K562 (cell line): ENCODE measurements at regions not wholly inside any gene's neighbourhood (a gene's known extent, or its start where the extent isn't known, plus 50 kb on each side); places are given as distances from the start of the nearest gene placed in this dataset.

ENCODE experiments used
- ATAC-seq: fragments of 200-7000 bp; cut with Tn5 transposase; 3 replicates; pipeline ENCODE4 v1.9.1; 2020; ENCODE audit warnings: moderate library complexity
- BruUV-seq: library from RNA; stranded (reverse); fragments of 400-500 nt; replicated peaks from 2 replicates; lab custom pipeline; 2021; lab: Mats Ljungman, UMichigan
- CTCF ChIA-PET: fragments of 300-600 bp; formaldehyde crosslinking; extraction: SDS; loops from one replicate; lab custom pipeline; 2021; ENCODE audit warnings: low intra/inter-chr PET ratio; lab: Yijun Ruan, JAX
- POLR2A ChIA-PET: fragments of 300-600, 350-650 bp; sonication (Branson Sonifier 250); formaldehyde crosslinking; extraction: SDS; loops from one replicate; lab custom pipeline; 2021; ENCODE audit warnings: antibody characterized with exemption, inconsistent platforms; lab: Yijun Ruan, JAX
- DNase-seq, 4 experiments: peaks; one replicate each; pipeline versions ENCODE4 v3.0.0 to v3.0.0-alpha.2; 2011 to 2018; ENCODE audit warnings: low spot score in 3 of 4, mixed read lengths in 3 of 4; ENCODE audit errors: extremely low read depth in 1 of 4
- FAIRE-seq: peaks from 2 replicates; lab custom pipeline; 2011; peaks lifted over from hg19 to GRCh38; lab: Jason Lieb, UNC
- H2AFZ ChIP-seq: 2 replicates; pipeline ENCODE4 v1.6.0; 2011; ENCODE audit warnings: low read depth, low read length, control low read depth, inconsistent platforms
- H3K27ac ChIP-seq: fragments of 200-600 bp; 3 replicates; pipeline ENCODE4 v1.8.0; 2011; ENCODE audit warnings: low read depth, mild to moderate bottlenecking, control low read depth, inconsistent platforms, low read length, moderate library complexity, mixed read lengths; ENCODE audit errors: extremely low read depth
- H3K27me3 ChIP-seq, 2 experiments: fragments of 300-600 bp in 1 of 2; 2 replicates in 1 of 2; 3 replicates in 1 of 2; pipeline versions ENCODE4 v1.6.0 to v1.8.0; 2011; ENCODE audit warnings: inconsistent platforms in 2 of 2, low read length in 2 of 2, mild to moderate bottlenecking in 1 of 2, mixed read lengths in 1 of 2, moderate library complexity in 1 of 2; ENCODE audit not compliant: control insufficient read depth in 2 of 2, insufficient read depth in 2 of 2
- H3K36me3 ChIP-seq: fragments of 300-600 bp; 3 replicates; pipeline ENCODE4 v1.8.0; 2011; ENCODE audit warnings: mild to moderate bottlenecking, low read length, inconsistent platforms; ENCODE audit not compliant: control insufficient read depth, insufficient read depth
- H3K4me1 ChIP-seq, 2 experiments: fragments of 200-600 bp in 1 of 2; replicated peaks in 1 of 2; 2 replicates in 1 of 2; 3 replicates in 1 of 2; pipeline versions ENCODE4 v1.5.1 to v1.8.0; 2011; ENCODE audit warnings: inconsistent platforms in 2 of 2, low read length in 2 of 2, mild to moderate bottlenecking in 1 of 2, mixed read lengths in 1 of 2, moderate library complexity in 1 of 2; ENCODE audit not compliant: control insufficient read depth in 2 of 2, insufficient read depth in 2 of 2
- H3K4me2 ChIP-seq: 2 replicates; pipeline ENCODE4 v1.6.1; 2011; ENCODE audit warnings: low read length, control low read depth, inconsistent platforms, mixed read lengths; ENCODE audit not compliant: insufficient read depth
- H3K4me3 ChIP-seq: fragments of 200-600 bp; sonication (generic), shearing (Covaris generic); 2 replicates; pipeline ENCODE4 v1.5.1; 2016; ENCODE audit warnings: control low read depth, inconsistent platforms
- H3K79me2 ChIP-seq: fragments of 200-600 bp; 3 replicates; pipeline ENCODE4 v1.8.0; 2011; ENCODE audit warnings: low read length, inconsistent platforms; ENCODE audit not compliant: control insufficient read depth, insufficient read depth
- H3K9ac ChIP-seq, 2 experiments: 2 replicates each; pipeline versions ENCODE4 v1.6.0 to v1.6.1; 2011; ENCODE audit warnings: low read depth in 2 of 2, low read length in 2 of 2, control low read depth in 1 of 2, inconsistent platforms in 1 of 2, mild to moderate bottlenecking in 1 of 2, mixed read lengths in 1 of 2; ENCODE audit not compliant: insufficient read depth in 1 of 2
- H3K9me1 ChIP-seq: one replicate; pipeline ENCODE4 v1.6.0; 2011; ENCODE audit warnings: inconsistent platforms, mild to moderate bottlenecking, low read length, moderate library complexity; ENCODE audit not compliant: control insufficient read depth, insufficient read depth
- H3K9me3 ChIP-seq: replicated peaks from 2 replicates; pipeline ENCODE4 v1.5.1; 2011; ENCODE audit warnings: low read depth, low read length, inconsistent platforms; ENCODE audit not compliant: control insufficient read depth, insufficient read depth
- H4K20me1 ChIP-seq: replicated peaks from 2 replicates; pipeline ENCODE4 v1.6.1; 2011; ENCODE audit warnings: low read length, inconsistent platforms, mixed read lengths; ENCODE audit not compliant: control insufficient read depth, insufficient read depth
- DIDO1 ChIP-seq: fragments of 450-650 bp; IDR thresholded peaks from 2 replicates; pipeline ENCODE4 v1.6.1; 2016; ENCODE audit warnings: low read depth, missing biosample characterization, missing genetic modification characterization
- E2F1 ChIP-seq: sonication (generic); formaldehyde crosslinking; IDR thresholded peaks from 2 replicates; pipeline ENCODE4 v1.8.1; 2023; ENCODE audit warnings: mild to moderate bottlenecking, missing genetic modification reagents, moderate library complexity
- ETS2 ChIP-seq: IDR thresholded peaks from 2 replicates; pipeline ENCODE4 v1.6.1; 2016; ENCODE audit warnings: borderline replicate concordance, missing genetic modification characterization, mild to moderate bottlenecking, moderate library complexity, missing compliant biosample characterization; ENCODE audit not compliant: poor library complexity, severe bottlenecking
- FOXK2 ChIP-seq, 2 experiments: fragments of 450-650 bp; IDR thresholded peaks in 1 of 2; conservative IDR thresholded peaks in 1 of 2; 2 replicates each; pipeline ENCODE4 v1.6.1; 2016; ENCODE audit warnings: low read depth in 2 of 2, mild to moderate bottlenecking in 1 of 2
- GTF2E2 ChIP-seq: fragments of 200-800 bp; sonication (Bioruptor generic); IDR thresholded peaks from 2 replicates; pipeline ENCODE4 v1.6.1; 2016; ENCODE audit warnings: missing genetic modification characterization, missing compliant biosample characterization
- HMGXB4 ChIP-seq: sonication (generic); formaldehyde crosslinking; IDR thresholded peaks from 2 replicates; pipeline ENCODE4 v1.8.1; 2023; ENCODE audit warnings: mild to moderate bottlenecking, missing genetic modification reagents
- KLF1 ChIP-seq: fragments of 450-650 bp; IDR thresholded peaks from 2 replicates; pipeline ENCODE4 v1.6.1; 2016; ENCODE audit warnings: missing genetic modification characterization, missing compliant biosample characterization
- NR2C1 ChIP-seq, 2 experiments: fragments of 450-650 bp; IDR thresholded peaks; 2 replicates each; pipeline ENCODE4 v1.6.1; 2017; ENCODE audit warnings: mild to moderate bottlenecking in 2 of 2, antibody characterized with exemption in 1 of 2, inconsistent platforms in 1 of 2, missing compliant biosample characterization in 1 of 2, missing genetic modification characterization in 1 of 2
- PRMT5 ChIP-seq: sonication (generic); formaldehyde crosslinking; IDR thresholded peaks from 2 replicates; pipeline ENCODE4 v1.5.0; 2020; ENCODE audit warnings: missing genetic modification reagents
- ZNF592 ChIP-seq: fragments of 450-650 bp; IDR thresholded peaks from 2 replicates; pipeline ENCODE4 v1.6.1; 2017; ENCODE audit warnings: antibody characterized with exemption, mild to moderate bottlenecking
- WGBS: fragments of 100-300 bp; shearing (Covaris generic); methylation state at CpG from one replicate; pipeline ENCODE4 v1.1.6; 2016; ENCODE audit warnings: low coverage, mixed read lengths; ENCODE audit not compliant: insufficient coverage; ENCODE audit errors: missing lambda C conversion rate; 5-methylcytosine and 5-hydroxymethylcytosine counted together
- in situ Hi-C: fragments of 300-500 bp; cut with MboI; formaldehyde crosslinking; loops from 4 replicates; pipeline ENCODE4 v1.15.0; 2018; ENCODE audit warnings: inconsistent platforms, mixed read lengths
- intact Hi-C: fragments of 100-400 bp; cut with micrococcal nuclease; formaldehyde crosslinking; loops from 2 replicates; pipeline ENCODE4 v1.14.2; 2022

- TF ChIP-seq HMGXB4 (CRISPR knock-in tag) = no peak
- TF ChIP-seq NR2C1 (IDR thresholded peaks at IDR 0.05) = no peak
- TF ChIP-seq NR2C1 (tag; IDR thresholded peaks at IDR 0.05) = no peak
- no peak for TF ChIP-seq KLF1 (tag)
- no peak for TF ChIP-seq DIDO1
- no peak for TF ChIP-seq FOXK2 (conservative IDR thresholded peaks at IDR 0.05 in 1 of 2, IDR thresholded peaks at IDR 0.05 in 1 of 2; ENCODE audit: low read depth in 2 of 2)
- no peak for TF ChIP-seq GTF2E2 (tag)
- TF ChIP-seq ETS2 = no peak
- TF ChIP-seq, all 486 proteins: peak for 0
Measured at GRCh38 chr11:37572491-37573171, 974.6 kb upstream of the RAG2 start (continued).

GRCh38 chr11:37571246-37571645 is 973.2 kb upstream of the RAG2 start:
- no peaks in the 10 kb centered on the region for H3K27me3 ChIP-seq
- H4K20me1 ChIP-seq = no peaks in the 10 kb centered on the region
- BruUV-seq = no TSS peak
- H3K9ac ChIP-seq = no peak overlapping the region
- H3K9me3 ChIP-seq = no peaks in the 10 kb centered on the region
- 0% methylated on average over 2 of the region's 2 CpGs for WGBS
- no peaks in the 10 kb centered on the region for H3K9me1 ChIP-seq
- H3K36me3 ChIP-seq = no peaks in the 10 kb centered on the region
- no peak overlapping the region for H3K4me2 ChIP-seq
- in situ Hi-C loops = no loop called here
- POLR2A ChIA-PET = no interaction called here
- no peak overlapping the region for H3K4me3 ChIP-seq
- CTCF ChIA-PET = no interaction called here
- intact Hi-C loops = no loop called here
- ATAC-seq (no peak), FAIRE-seq (no peak), DNase-seq (no peak)
- no peak overlapping the region for H2AFZ ChIP-seq
- H3K4me1 ChIP-seq = no peaks in the 10 kb centered on the region
- no peak overlapping the region for H3K27ac ChIP-seq
- H3K79me2 ChIP-seq = no peaks in the 10 kb centered on the region
- no peak for TF ChIP-seq ZNF592
- TF ChIP-seq E2F1 (CRISPR knock-in tag) = no peak
- TF ChIP-seq PRMT5 = no peak
